SK-N-SH (cell line): ENCODE measurements at regions not wholly inside any gene's neighbourhood (a gene's known extent, or its start where the extent isn't known, plus 50 kb on each side); places are given as distances from the start of the nearest gene placed in this dataset.

Experiments
- CTCF ChIA-PET: fragments of 300-600, 350-600 bp; formaldehyde crosslinking; extraction: SDS; loops from one replicate; lab custom pipeline; 2021; lab: Yijun Ruan, JAX
- POLR2A ChIA-PET: fragments of 350-600 bp; sonication (Branson Sonifier 250); formaldehyde crosslinking; extraction: SDS; loops from one replicate; lab custom pipeline; 2020; ENCODE audit warnings: antibody characterized with exemption, inconsistent platforms; lab: Yijun Ruan, JAX
- DNase-seq: peaks from one replicate; pipeline ENCODE4 v3.0.0; 2012
- H2AFZ ChIP-seq: fragments of 200-600 bp; sonication (generic); 2 replicates; pipeline ENCODE4 v1.8.1; 2016; ENCODE audit warnings: antibody characterized with exemption, mild to moderate bottlenecking, low read depth
- H3F3A ChIP-seq: fragments of 200-600 bp; sonication (generic); replicated peaks from 2 replicates; pipeline ENCODE3; 2016; ENCODE audit warnings: antibody characterized with exemption, mild to moderate bottlenecking; ENCODE audit not compliant: insufficient read depth
- H3K27ac ChIP-seq, 2 experiments: fragments of 200-500 bp in 1 of 2; fragments of 200-600 bp in 1 of 2; sonication (Bioruptor generic) in 1 of 2; sonication (generic), shearing (Covaris generic) in 1 of 2; 2 replicates each; pipeline versions ENCODE4 v1.5.1 to v1.6.1; 2014 to 2016; ENCODE audit warnings: low read depth in 2 of 2, inconsistent platforms in 1 of 2, low read length in 1 of 2, mild to moderate bottlenecking in 1 of 2, mixed read lengths in 1 of 2
- H3K27me3 ChIP-seq: fragments of 200-600 bp; sonication (generic), shearing (Covaris generic); 2 replicates; pipeline ENCODE4 v1.6.1; 2016; ENCODE audit warnings: mixed run types; ENCODE audit not compliant: insufficient read depth
- H3K36me3 ChIP-seq, 2 experiments: fragments of 200-500 bp in 1 of 2; fragments of 200-600 bp in 1 of 2; sonication (Bioruptor generic) in 1 of 2; sonication (generic) in 1 of 2; replicated peaks in 1 of 2; 2 replicates each; pipeline versions ENCODE3 to v1.5.1; 2014 to 2016; ENCODE audit warnings: low read length in 1 of 2, mild to moderate bottlenecking in 1 of 2; ENCODE audit not compliant: insufficient read depth in 2 of 2, control insufficient read depth in 1 of 2
- H3K4me1 ChIP-seq, 2 experiments: fragments of 200-500 bp in 1 of 2; fragments of 200-600 bp in 1 of 2; sonication (Bioruptor generic) in 1 of 2; sonication (generic), shearing (Covaris generic) in 1 of 2; 2 replicates each; pipeline versions ENCODE4 v1.5.1 to v1.6.1; 2014 to 2016; ENCODE audit warnings: low read depth in 1 of 2, low read length in 1 of 2, mixed run types in 1 of 2; ENCODE audit not compliant: insufficient read depth in 2 of 2, control insufficient read depth in 1 of 2
- H3K4me2 ChIP-seq: fragments of 200-600 bp; sonication (generic), shearing (Covaris generic); 2 replicates; pipeline ENCODE4 v1.6.1; 2017; ENCODE audit warnings: mixed run types
- H3K4me3 ChIP-seq, 2 experiments: fragments of 200-500 bp in 1 of 2; fragments of 200-600 bp in 1 of 2; sonication (Bioruptor generic) in 1 of 2; sonication (generic), shearing (Covaris generic) in 1 of 2; 2 replicates each; pipeline versions ENCODE4 v1.5.1 to v1.8.1; 2014 to 2016; ENCODE audit warnings: low read depth in 2 of 2, inconsistent platforms in 1 of 2, low read length in 1 of 2, mild to moderate bottlenecking in 1 of 2, mixed read lengths in 1 of 2, moderate library complexity in 1 of 2
- H3K79me2 ChIP-seq: fragments of 200-600 bp; sonication (generic); 2 replicates; pipeline ENCODE4 v1.8.1; 2017; ENCODE audit warnings: mild to moderate bottlenecking; ENCODE audit not compliant: insufficient read depth
- H3K9ac ChIP-seq: fragments of 200-600 bp; sonication (generic); 2 replicates; pipeline ENCODE4 v1.6.1; 2017; ENCODE audit warnings: mixed run types
- H3K9me2 ChIP-seq: fragments of 200-600 bp; sonication (generic); 2 replicates; pipeline ENCODE4 v1.6.1; 2017; ENCODE audit warnings: mixed run types
- H3K9me3 ChIP-seq: fragments of 200-600 bp; sonication (generic); 2 replicates; pipeline ENCODE4 v1.6.1; 2017; ENCODE audit warnings: mixed run types, mild to moderate bottlenecking, moderate library complexity
- H4K20me1 ChIP-seq: fragments of 200-600 bp; sonication (generic); 2 replicates; pipeline ENCODE4 v1.6.1; 2017; ENCODE audit warnings: mild to moderate bottlenecking, mixed run types; ENCODE audit not compliant: insufficient read depth
- CHD2 ChIP-seq: fragments of 150-350 bp; IDR thresholded peaks from 2 replicates; pipeline ENCODE4 v1.6.1; 2018; ENCODE audit warnings: low read length; ENCODE audit not compliant: partially characterized antibody
- ELF1 ChIP-seq: IDR thresholded peaks from 2 replicates; pipeline ENCODE4 v1.4.0; 2012
- EZH2phosphoT487 ChIP-seq: fragments of 200-600 bp; sonication (generic); IDR thresholded peaks from 2 replicates; pipeline ENCODE4 v1.6.1; 2017; ENCODE audit warnings: low read depth, mixed run types, mild to moderate bottlenecking, antibody characterized with exemption, moderate library complexity, borderline replicate concordance
- FOXM1 ChIP-seq: IDR thresholded peaks from 2 replicates; pipeline ENCODE4 v1.4.0; 2012; ENCODE audit warnings: low read depth, mild to moderate bottlenecking
- GABPA ChIP-seq: IDR thresholded peaks from 2 replicates; pipeline ENCODE4 v1.4.0; 2012; ENCODE audit warnings: low read depth, mild to moderate bottlenecking
- MAX ChIP-seq: IDR thresholded peaks from 2 replicates; pipeline ENCODE4 v1.4.0; 2012; ENCODE audit warnings: low read depth
- NRF1 ChIP-seq: IDR thresholded peaks from 2 replicates; pipeline ENCODE4 v1.6.1; 2012; ENCODE audit warnings: low read depth, mild to moderate bottlenecking, low read length
- RAD21 ChIP-seq: IDR thresholded peaks from 2 replicates; pipeline ENCODE4 v1.6.1; 2012; ENCODE audit warnings: mild to moderate bottlenecking, low read length
- REST ChIP-seq: IDR thresholded peaks from 2 replicates; pipeline ENCODE4 v1.6.1; 2012; ENCODE audit warnings: mild to moderate bottlenecking, low read depth, low read length, moderate library complexity
- SIN3A ChIP-seq: IDR thresholded peaks from 2 replicates; pipeline ENCODE4 v1.6.1; 2012; ENCODE audit warnings: low read depth, mild to moderate bottlenecking, low read length, moderate library complexity, borderline replicate concordance
- SMC3 ChIP-seq: IDR thresholded peaks from 2 replicates; pipeline ENCODE4 v1.6.1; 2012; ENCODE audit warnings: low read depth, low read length, improper control_type of control experiment
- USF2 ChIP-seq: fragments of 150-350 bp; IDR thresholded peaks from 2 replicates; pipeline ENCODE4 v1.6.1; 2017; ENCODE audit warnings: antibody characterized with exemption, low read length, low read depth, borderline replicate concordance
- YY1 ChIP-seq: IDR thresholded peaks from 2 replicates; pipeline ENCODE4 v1.4.0; 2012; ENCODE audit warnings: low read depth, mild to moderate bottlenecking
- WGBS: methylation state at CpG from one replicate; pipeline ENCODE4 v1.1.6; 2017; ENCODE audit warnings: low lambda C conversion rate; 5-methylcytosine and 5-hydroxymethylcytosine counted together

- no peak overlapping the region for H2AFZ ChIP-seq
- no peak overlapping the region for H3K4me2 ChIP-seq
- H3K4me1 ChIP-seq = no peaks in the 10 kb centered on the region
- H3K9ac ChIP-seq = no peak overlapping the region
- TF ChIP-seq SMC3 = no peak
- no peak for TF ChIP-seq CHD2
- TF ChIP-seq SIN3A = no peak
- TF ChIP-seq RAD21 = no peak
- TF ChIP-seq FOXM1 = no peak
- no peak for TF ChIP-seq GABPA
- no peak for TF ChIP-seq ELF1
- TF ChIP-seq REST = no peak
- no peak for TF ChIP-seq EZH2phosphoT487
- TF ChIP-seq YY1 = no peak
- H3K79me2 ChIP-seq = no peaks in the 10 kb centered on the region
- WGBS = 100% methylated on average over 1 of the region's 1 CpG
- no peaks in the 10 kb centered on the region for H3K9me3 ChIP-seq
- H3K36me3 ChIP-seq = no peaks in the 10 kb centered on the region
- POLR2A ChIA-PET = no interaction called here
- no peak overlapping the region for H3K4me3 ChIP-seq
- H3F3A ChIP-seq = no peaks in the 10 kb centered on the region
- no peaks in the 10 kb centered on the region for H3K27me3 ChIP-seq
- no peak for DNase-seq
- CTCF ChIA-PET = no interaction called here
- H4K20me1 ChIP-seq = no peaks in the 10 kb centered on the region
- no peaks in the 10 kb centered on the region for H3K9me2 ChIP-seq
- no peak overlapping the region for H3K27ac ChIP-seq
These were observed 258.7 kb downstream of the SPATA31D1 start for GRCh38 chr9:82247318-82247717.

GRCh38 chr9:82252116-82252515, 263.5 kb downstream of the SPATA31D1 start:
- no peak overlapping the region for H3K4me2 ChIP-seq
- no peak for DNase-seq
- no peaks in the 10 kb centered on the region for H3K36me3 ChIP-seq
- no peaks in the 10 kb centered on the region for H4K20me1 ChIP-seq
- no peak overlapping the region for H3K9ac ChIP-seq
- ChIA-PET CTCF (no interaction called here), POLR2A (no interaction called here)
- H3K4me3 ChIP-seq = no peak overlapping the region
- TF ChIP-seq EZH2phosphoT487 = no peak
- no peak for TF ChIP-seq USF2
- no peak for TF ChIP-seq MAX
- TF ChIP-seq NRF1 = no peak
- H3K79me2 ChIP-seq = no peaks in the 10 kb centered on the region
- no peak overlapping the region for H3K27ac ChIP-seq
- peaks cover 0 to 2% of the 10 kb centered on the region in 2 experiments; a peak in 1 of 4 replicates for H3K4me1 ChIP-seq
- H3K9me2 ChIP-seq = no peaks in the 10 kb centered on the region
- no peaks in the 10 kb centered on the region for H3K9me3 ChIP-seq
- H3K27me3 ChIP-seq = no peaks in the 10 kb centered on the region
- no peak overlapping the region for H2AFZ ChIP-seq
- no peaks in the 10 kb centered on the region for H3F3A ChIP-seq
